A549 (cell line): ENCODE measurements at regions not wholly inside any gene's neighbourhood (a gene's known extent, or its start where the extent isn't known, plus 50 kb on each side); places are given as distances from the start of the nearest gene placed in this dataset.

ENCODE experiments used
- ATAC-seq, 2 experiments: fragments of 200-7000 bp in 1 of 2; fragments of >200 bp in 1 of 2; cut with Nextera tagmentation in 1 of 2; cut with Tn5 transposase in 1 of 2; 3 replicates each; pipeline versions ENCODE4 v1.8.0 to v1.9.1; 2018 to 2020; ENCODE audit warnings: mild to moderate bottlenecking in 1 of 2, moderate library complexity in 1 of 2
- CTCF ChIA-PET: fragments of 300-600 bp; sonication (Branson Sonifier 250); formaldehyde crosslinking; extraction: SDS; loops from one replicate; lab custom pipeline; 2021; ENCODE audit warnings: antibody characterized with exemption, inconsistent platforms; lab: Yijun Ruan, JAX
- POLR2A ChIA-PET: fragments of 350-600 bp; formaldehyde crosslinking; extraction: SDS; loops from one replicate; lab custom pipeline; 2021; ENCODE audit warnings: antibody characterized with exemption, inconsistent platforms; lab: Yijun Ruan, JAX
- DNase-seq, 2 experiments: peaks; one replicate each; pipeline versions ENCODE4 v3.0.0 to v3.0.0-alpha.2; 2011 to 2016; ENCODE audit warnings: low read depth in 1 of 2, low spot score in 1 of 2
- FAIRE-seq: peaks from 2 replicates; lab custom pipeline; 2011; peaks lifted over from hg19 to GRCh38; lab: Jason Lieb, UNC
- H3K27ac ChIP-seq, 2 experiments: fragments of >200 bp; sonication (Bioruptor Twin); formaldehyde crosslinking; 3 replicates each; pipeline ENCODE4 v1.5.1; 2016 to 2017
- H3K4me1 ChIP-seq: fragments of >200 bp; sonication (Bioruptor Twin); formaldehyde crosslinking; 3 replicates; pipeline ENCODE4 v1.6.1; 2016
- H3K4me2 ChIP-seq: fragments of >200 bp; sonication (Bioruptor Twin); formaldehyde crosslinking; 3 replicates; pipeline ENCODE4 v1.6.1; 2016
- H3K4me3 ChIP-seq: fragments of >200 bp; sonication (Bioruptor Twin); formaldehyde crosslinking; 3 replicates; pipeline ENCODE4 v1.5.1; 2016
- H3K9me3 ChIP-seq: fragments of >200 bp; sonication (Bioruptor Twin); formaldehyde crosslinking; 3 replicates; pipeline ENCODE4 v1.6.1; 2016
- ATOH8 ChIP-seq: fragments of 250-450 bp; sonication (Bioruptor Pico); IDR thresholded peaks from 2 replicates; pipeline ENCODE4 v1.5.0; 2020; ENCODE audit warnings: low read depth, mild to moderate bottlenecking, moderate library complexity
- CHD2 ChIP-seq: fragments of 150-350 bp; IDR thresholded peaks from 2 replicates; pipeline ENCODE4 v1.6.1; 2014; ENCODE audit warnings: low read length; ENCODE audit not compliant: partially characterized antibody
- E2F6 ChIP-seq: IDR thresholded peaks from 2 replicates; pipeline ENCODE4 v1.6.1; 2012; ENCODE audit warnings: low read depth, borderline replicate concordance
- EP300 ChIP-seq, 2 experiments: fragments of >200 bp; sonication (Bioruptor Twin); formaldehyde crosslinking; IDR thresholded peaks; 2 replicates in 1 of 2; 3 replicates in 1 of 2; pipeline ENCODE4 v1.6.1; 2016 to 2017
- FOSL2 ChIP-seq, 2 experiments: fragments of 450-650 bp in 1 of 2; fragments of >200 bp in 1 of 2; sonication (Bioruptor Twin) in 1 of 2; formaldehyde crosslinking; IDR thresholded peaks; 2 replicates each; pipeline versions ENCODE4 v1.5.0 to v1.6.1; 2016 to 2020; ENCODE audit warnings: mild to moderate bottlenecking in 1 of 2, moderate library complexity in 1 of 2
- GATA3 ChIP-seq: IDR thresholded peaks from 2 replicates; pipeline ENCODE4 v1.6.1; 2012; ENCODE audit warnings: borderline replicate concordance
- KDM5A ChIP-seq: fragments of 200-600 bp; sonication (generic); IDR thresholded peaks from 2 replicates; pipeline ENCODE4 v1.6.1; 2016; ENCODE audit warnings: antibody characterized with exemption, mild to moderate bottlenecking
- NPAS2 ChIP-seq: fragments of 250-450 bp; sonication (Bioruptor Pico); IDR thresholded peaks from 2 replicates; pipeline ENCODE4 v1.8.0; 2022; ENCODE audit warnings: mild to moderate bottlenecking, moderate library complexity, borderline replicate concordance
- PHF8 ChIP-seq: fragments of 200-600 bp; sonication (generic); IDR thresholded peaks from 2 replicates; pipeline ENCODE4 v1.6.1; 2016; ENCODE audit warnings: low read depth, mild to moderate bottlenecking, antibody characterized with exemption, moderate library complexity, borderline replicate concordance
- RAD21 ChIP-seq, 2 experiments: fragments of >200 bp in 1 of 2; sonication (Bioruptor Twin) in 1 of 2; formaldehyde crosslinking in 1 of 2; IDR thresholded peaks in 1 of 2; conservative IDR thresholded peaks in 1 of 2; 2 replicates in 1 of 2; 3 replicates in 1 of 2; pipeline ENCODE4 v1.6.1; 2012 to 2018; ENCODE audit warnings: inconsistent platforms in 1 of 2
- REST ChIP-seq: fragments of 200-600 bp; sonication (generic); IDR thresholded peaks from 2 replicates; pipeline ENCODE4 v1.6.1; 2016; ENCODE audit warnings: antibody characterized with exemption, mild to moderate bottlenecking, moderate library complexity
- USF2 ChIP-seq: fragments of 450-650 bp; IDR thresholded peaks from 2 replicates; pipeline ENCODE4 v1.6.1; 2014; ENCODE audit warnings: antibody characterized with exemption
- ZFP36 ChIP-seq: fragments of 450-650 bp; IDR thresholded peaks from 2 replicates; pipeline ENCODE4 v1.6.1; 2014; ENCODE audit warnings: borderline replicate concordance; ENCODE audit not compliant: partially characterized antibody
- ZSCAN20 ChIP-seq: fragments of 250-450 bp; sonication (Bioruptor Pico); IDR thresholded peaks from 2 replicates; pipeline ENCODE4 v1.8.0; 2022; ENCODE audit warnings: mild to moderate bottlenecking, moderate library complexity
- TF ChIP-seq, protein P1 (sequence below): fragments of 250-450 bp; sonication (Bioruptor Pico); IDR thresholded peaks from 2 replicates; pipeline ENCODE4 v1.5.0; 2021; ENCODE audit warnings: mild to moderate bottlenecking, moderate library complexity, borderline replicate concordance
- TF ChIP-seq, protein P2 (sequence below): IDR thresholded peaks from 2 replicates; pipeline ENCODE4 v1.6.1; 2012
- TF ChIP-seq, protein P3 (sequence below): fragments of >200 bp; sonication (Bioruptor Twin); formaldehyde crosslinking; IDR thresholded peaks from 2 replicates; pipeline ENCODE4 v1.6.1; 2016

GRCh38 chr7:95715274-95715673 lies 57.1 kb upstream of the DYNC1I1 start:
- Histone ChIP-seq H3K9me3 (peaks cover 15% of the 10 kb centered on the region; the same call in 2 of the 3 replicates), H3K27ac (no peak overlapping the region), H3K4me2 (no peak overlapping the region), H3K4me3 (no peak overlapping the region)
- FAIRE-seq (no peak), DNase-seq (no peak)
- POLR2A ChIA-PET = no interaction called here
- TF ChIP-seq ATOH8 (no peak), USF2 (no peak), REST (no peak), ZSCAN20 (CRISPR knock-in tag) (no peak), RAD21 (conservative IDR thresholded peaks at IDR 0.05 in 1 of 2, IDR thresholded peaks at IDR 0.05 in 1 of 2) (no peak), ZFP36 (no peak), CHD2 (no peak), PHF8 (no peak), EP300 (IDR thresholded peaks at IDR 0.05) (no peak), GATA3 (no peak), NPAS2 (no peak), FOSL2 (IDR thresholded peaks at IDR 0.05) (no peak), FOSL2 (CRISPR knock-in tag; IDR thresholded peaks at IDR 0.05) (no peak), KDM5A (no peak)
- TF ChIP-seq, protein P1, sequence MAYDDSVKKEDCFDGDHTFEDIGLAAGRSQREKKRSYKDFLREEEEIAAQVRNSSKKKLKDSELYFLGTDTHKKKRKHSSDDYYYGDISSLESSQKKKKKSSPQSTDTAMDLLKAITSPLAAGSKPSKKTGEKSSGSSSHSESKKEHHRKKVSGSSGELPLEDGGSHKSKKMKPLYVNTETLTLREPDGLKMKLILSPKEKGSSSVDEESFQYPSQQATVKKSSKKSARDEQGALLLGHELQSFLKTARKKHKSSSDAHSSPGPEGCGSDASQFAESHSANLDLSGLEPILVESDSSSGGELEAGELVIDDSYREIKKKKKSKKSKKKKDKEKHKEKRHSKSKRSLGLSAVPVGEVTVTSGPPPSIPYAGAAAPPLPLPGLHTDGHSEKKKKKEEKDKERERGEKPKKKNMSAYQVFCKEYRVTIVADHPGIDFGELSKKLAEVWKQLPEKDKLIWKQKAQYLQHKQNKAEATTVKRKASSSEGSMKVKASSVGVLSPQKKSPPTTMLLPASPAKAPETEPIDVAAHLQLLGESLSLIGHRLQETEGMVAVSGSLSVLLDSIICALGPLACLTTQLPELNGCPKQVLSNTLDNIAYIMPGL = no peak
- TF ChIP-seq, protein P2, sequence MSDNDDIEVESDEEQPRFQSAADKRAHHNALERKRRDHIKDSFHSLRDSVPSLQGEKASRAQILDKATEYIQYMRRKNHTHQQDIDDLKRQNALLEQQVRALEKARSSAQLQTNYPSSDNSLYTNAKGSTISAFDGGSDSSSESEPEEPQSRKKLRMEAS = no peak
- TF ChIP-seq, all 56 proteins: peak for 0
- CTCF ChIA-PET = interaction anchor here (1.1 kb wide), 1 partner anchor 10 kb away, joined by 4 read pairs; no protein-coding TSS in a partner anchor
- ATAC-seq = no peak
- no peaks in the 10 kb centered on the region for H3K4me1 ChIP-seq

DNA sequence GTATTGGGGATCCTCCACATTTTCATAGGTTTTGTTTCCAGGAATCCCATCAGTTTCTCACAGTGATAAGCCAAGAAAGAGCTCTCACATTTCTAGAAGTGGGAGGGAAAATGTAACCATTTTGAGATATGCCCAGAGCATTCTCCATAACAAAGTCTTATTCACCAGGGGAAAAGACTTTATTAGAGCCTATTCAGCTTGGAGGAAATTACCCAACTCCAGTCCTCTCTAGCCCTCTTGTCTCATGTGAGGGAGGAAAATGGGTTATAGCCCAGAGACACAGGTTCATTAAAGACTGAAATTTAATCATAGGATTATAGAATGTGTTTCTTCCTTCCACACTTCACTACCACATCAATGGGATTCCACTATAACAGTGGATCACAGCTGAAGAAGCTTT lies 61.6 kb upstream of the DYNC1I1 start:
- no peak overlapping the region for H3K4me2 ChIP-seq

More for the DNA sequence above, 61.6 kb upstream of the DYNC1I1 start:
- ATAC-seq (no peak), FAIRE-seq (no peak), DNase-seq (no peak)
- Histone ChIP-seq H3K27ac (no peak overlapping the region), H3K4me3 (no peak overlapping the region), H3K4me1 (no peaks in the 10 kb centered on the region), H3K9me3 (peaks cover 24% of the 10 kb centered on the region)
- POLR2A ChIA-PET = no interaction called here
- CTCF ChIA-PET = interaction anchor here (1.0 to 1.3 kb wide), 2 partner anchors 9 to 161 kb away, joined by 3 read pairs; no protein-coding TSS in a partner anchor
- TF ChIP-seq E2F6 (no peak), EP300 (IDR thresholded peaks at IDR 0.05) (no peak), PHF8 (no peak), FOSL2 (IDR thresholded peaks at IDR 0.05) (no peak), FOSL2 (CRISPR knock-in tag; IDR thresholded peaks at IDR 0.05) (no peak)
- TF ChIP-seq, protein P3, sequence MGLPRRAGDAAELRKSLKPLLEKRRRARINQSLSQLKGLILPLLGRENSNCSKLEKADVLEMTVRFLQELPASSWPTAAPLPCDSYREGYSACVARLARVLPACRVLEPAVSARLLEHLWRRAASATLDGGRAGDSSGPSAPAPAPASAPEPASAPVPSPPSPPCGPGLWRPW = no peak
